ENCODE measurements at regions not wholly inside any gene's neighbourhood (a gene's known extent, or its start where the extent isn't known, plus 50 kb on each side); places are given as distances from the start of the nearest gene placed in this dataset.
"Not testable (repeated sequence)": the region's sequence is repeated elsewhere in the genome, so short reads cannot be mapped to it uniquely, and the experiment has no call there.

DNA sequence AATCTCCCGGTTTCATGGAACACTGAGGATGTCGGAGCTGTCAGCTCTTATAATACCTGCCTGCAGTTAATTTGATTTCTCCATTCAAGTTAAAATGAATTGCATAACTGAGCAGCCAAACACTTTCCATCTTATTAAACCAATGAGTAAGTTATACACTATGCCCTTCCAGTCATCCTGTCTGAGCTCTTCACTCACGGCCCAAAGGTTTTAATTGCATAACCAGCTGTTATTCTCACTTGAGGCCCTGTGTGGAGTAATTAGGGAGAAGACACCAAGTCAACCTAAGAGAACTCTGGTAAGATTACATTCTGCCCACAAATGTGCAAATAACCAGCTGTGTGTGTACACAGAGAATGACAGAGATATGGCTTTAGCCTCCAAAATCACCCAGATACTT, 303.5 kb downstream of the TBC1D4 start:
- no peak for DNase-seq (ENCODE audit: low read depth)

DNA sequence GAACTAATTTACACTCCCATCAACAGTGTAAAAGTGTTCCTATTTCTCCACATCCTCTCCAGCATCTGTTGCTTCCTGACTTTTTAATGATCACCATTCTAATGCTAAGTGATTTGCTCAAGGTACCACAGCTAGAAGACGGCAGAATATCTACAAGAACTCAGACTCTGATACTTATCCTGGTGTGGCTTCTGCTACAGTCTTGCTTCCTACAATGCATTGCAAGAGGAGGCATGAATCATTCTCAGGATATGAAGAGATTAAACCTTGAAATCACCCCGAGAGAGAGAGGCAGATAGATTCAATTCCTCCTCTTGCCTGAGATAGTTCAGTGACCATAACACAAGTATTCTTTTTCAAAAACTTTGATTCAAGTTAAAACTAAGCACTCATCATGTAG, 306.4 kb downstream of the TBC1D4 start:
- DNase-seq (ENCODE audit: low read depth) = no peak

DNA sequence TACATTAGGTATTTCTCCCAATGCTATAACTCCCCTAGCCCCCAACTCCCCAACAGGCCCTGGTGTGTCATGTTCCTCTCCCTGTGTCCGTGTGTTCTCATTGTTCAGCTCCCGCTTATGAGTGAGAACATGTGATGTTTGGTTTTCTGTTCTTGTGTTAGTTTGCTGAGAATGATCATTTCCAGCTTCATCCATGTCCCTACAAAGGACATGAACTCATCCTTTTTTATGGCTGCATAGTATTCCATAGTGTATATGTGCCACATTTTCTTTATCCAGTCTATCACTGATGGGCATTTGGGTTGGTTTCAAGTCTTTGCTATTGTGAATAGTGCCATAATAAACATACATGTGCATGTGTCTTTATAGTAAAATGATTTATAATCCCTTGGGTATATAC, 306.9 kb downstream of the TBC1D4 start:
- not testable (repeated sequence) for DNase-seq (ENCODE audit: low read depth)

DNA sequence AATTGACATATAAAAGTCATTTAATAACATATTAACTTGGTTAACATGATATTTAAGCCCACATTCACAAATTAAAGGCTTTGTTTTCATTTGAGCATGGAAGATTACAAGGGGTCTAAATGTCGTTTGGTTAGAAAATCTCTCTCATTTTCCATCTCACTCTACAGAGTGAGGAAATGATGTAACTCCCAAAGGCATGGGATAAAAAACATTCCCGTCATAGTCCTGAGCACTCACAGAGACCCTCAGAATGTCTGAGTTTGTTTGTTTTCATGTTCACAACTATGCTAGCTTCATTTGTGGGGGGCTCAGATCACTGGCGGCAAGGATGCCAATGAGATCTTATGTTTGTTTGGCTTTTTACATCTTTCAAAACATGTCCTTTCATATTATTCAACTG, 307.5 kb downstream of the TBC1D4 start:
- DNase-seq (ENCODE audit: low read depth) = no peak

DNA sequence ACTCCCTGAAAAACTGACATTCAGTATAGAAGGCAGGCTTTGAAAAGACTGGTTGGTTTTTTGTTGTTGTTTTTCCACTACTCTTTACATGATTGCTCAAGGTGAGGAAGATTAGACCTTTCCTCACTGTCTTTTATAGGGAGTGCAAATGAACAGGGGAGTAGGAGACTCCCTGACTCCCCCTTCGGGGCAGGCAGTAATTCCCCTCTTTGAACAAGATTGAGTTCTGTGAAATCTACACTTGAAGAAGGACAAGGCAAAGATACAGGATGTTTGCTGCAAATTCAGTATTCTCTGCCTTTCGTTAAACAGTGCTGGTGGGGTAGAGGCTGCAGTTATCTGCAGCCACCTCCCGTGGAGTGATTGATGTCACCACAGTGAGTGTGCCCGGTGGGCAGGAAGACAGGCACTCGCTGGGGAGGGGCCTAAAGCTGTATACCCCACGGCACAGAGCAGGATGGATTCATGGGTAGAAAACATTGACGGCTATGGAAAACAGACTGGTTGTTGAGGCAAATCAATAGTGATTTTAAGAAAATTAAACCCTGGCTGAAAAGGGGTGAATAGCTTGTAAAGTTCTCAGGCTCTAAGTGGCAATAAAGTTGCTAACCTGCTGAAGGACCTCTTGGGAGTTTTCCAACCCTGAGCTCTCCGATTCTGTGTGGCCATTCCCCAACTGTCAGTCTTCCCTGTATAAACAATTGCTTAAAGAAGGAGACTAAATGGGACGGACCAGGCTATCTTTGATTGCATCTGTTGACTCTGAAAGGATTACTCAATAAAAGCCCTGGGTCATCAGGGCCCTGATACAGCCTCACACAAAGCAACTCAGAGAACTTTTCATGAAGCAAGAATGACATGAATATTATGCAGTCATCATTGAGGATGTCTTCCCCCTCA, 308.3 kb downstream of the TBC1D4 start:
- no peak for DNase-seq (ENCODE audit: low read depth)

DNA sequence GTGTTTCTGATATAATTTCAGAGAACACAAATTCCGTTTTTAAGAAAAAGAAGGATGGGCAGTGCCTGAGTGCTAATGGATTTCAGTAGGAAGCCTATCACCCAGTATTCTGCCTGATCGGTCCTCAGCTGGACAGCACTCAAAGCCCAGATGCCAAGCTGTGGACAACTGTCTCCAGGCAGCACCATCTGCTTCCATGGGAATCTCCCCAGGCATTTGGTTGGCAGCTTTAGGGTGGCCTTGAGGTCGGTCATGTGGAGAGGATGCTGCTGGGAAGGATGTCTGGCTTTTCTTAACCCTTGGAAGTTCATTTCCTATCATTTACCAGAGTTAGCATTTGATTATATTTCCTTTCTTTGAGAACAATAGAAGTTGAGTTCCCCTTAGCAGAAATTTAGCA, 311.7 kb downstream of the TBC1D4 start:
- DNase-seq (ENCODE audit: low read depth) = no peak

DNA sequence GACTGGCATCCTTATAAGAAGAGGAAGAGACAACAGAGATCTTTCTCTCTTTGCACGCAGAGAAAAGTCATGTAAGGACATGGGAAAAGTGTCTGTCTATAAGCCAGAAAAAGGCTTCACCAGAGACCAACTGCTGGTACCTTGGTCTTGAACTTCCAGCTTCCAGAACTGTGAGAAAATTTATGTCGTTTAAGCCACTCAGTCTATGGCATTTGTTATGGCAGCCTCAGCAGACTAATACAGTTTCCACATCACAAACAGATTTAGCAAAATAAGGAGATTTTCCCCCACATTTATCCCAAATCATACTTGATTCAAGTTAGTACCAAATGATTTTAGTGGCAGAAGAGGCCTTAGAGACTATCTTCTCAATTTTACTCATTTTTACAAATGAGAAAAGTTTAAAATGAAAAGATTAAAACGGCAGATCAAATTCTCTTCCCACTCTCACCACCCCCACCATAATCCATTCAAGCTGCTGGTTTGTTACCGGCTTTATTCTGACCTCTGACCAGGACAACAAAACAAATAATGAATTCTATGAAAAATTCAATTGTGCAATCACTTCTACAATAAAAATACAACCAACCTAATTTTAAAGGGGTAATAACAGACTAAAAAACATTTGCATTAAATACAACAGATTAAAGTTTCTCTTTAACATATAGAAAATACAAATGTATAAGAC, 316.3 kb downstream of the TBC1D4 start:
- DNase-seq (ENCODE audit: low read depth) = no peak

DNA sequence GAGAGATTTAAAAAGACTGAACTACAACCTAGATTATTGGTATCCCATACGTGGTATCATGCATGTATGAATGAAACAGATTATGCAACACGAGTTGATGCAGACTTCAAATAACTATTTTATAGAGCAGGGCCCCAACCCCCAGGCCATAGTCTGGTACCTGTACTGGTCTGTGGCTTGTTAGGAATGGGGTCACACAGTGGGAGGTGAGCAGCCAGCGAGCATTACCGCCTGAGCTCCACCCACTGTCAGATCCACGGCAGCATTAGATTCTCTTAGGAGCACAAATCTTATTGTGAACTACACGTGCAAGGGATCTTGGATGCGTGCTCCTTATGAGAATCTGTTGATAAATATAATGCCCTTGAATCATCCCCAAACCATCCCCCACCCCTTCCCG, 320.2 kb downstream of the TBC1D4 start:
- DNase-seq (ENCODE audit: low read depth) = no peak

DNA sequence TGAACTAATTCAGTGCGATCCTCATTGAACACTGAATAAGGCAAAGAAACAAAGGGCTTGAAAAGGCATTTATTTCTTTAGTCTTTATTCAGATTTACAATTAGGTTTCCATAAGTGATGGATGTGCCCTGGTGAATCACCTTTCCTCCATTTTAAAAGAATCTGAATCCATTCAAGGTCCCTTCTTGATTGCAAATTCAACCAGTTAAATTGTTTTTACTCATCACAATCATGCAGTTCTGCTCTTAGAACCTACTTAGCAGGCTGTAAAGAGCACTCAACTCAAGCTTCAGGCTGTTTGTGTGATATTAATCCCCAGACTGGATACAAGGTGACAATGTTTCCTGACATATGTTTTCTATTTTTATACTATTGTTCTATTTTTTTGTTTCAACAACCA, 321.0 kb downstream of the TBC1D4 start:
- DNase-seq (ENCODE audit: low read depth) = no peak

DNA sequence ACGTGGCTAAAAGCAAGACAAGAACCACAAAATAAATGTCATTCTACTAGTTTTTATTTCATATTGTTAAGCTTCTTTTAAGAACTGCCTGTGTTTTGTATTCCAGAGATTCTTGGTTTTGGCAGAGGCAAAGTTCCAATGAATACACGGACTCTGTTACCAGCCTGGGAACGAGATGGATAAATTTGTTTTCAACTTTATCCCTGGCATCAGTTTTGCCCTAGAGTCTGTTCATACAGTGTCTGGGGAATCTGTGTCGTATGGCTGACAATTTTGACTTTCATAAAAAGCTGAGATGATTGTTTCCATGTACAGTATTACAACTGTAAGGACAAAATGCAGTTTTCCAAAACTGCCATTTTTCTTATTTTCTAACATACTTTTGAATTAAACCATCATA, 327.6 kb downstream of the TBC1D4 start:
- DNase-seq (ENCODE audit: low read depth) = no peak

DNA sequence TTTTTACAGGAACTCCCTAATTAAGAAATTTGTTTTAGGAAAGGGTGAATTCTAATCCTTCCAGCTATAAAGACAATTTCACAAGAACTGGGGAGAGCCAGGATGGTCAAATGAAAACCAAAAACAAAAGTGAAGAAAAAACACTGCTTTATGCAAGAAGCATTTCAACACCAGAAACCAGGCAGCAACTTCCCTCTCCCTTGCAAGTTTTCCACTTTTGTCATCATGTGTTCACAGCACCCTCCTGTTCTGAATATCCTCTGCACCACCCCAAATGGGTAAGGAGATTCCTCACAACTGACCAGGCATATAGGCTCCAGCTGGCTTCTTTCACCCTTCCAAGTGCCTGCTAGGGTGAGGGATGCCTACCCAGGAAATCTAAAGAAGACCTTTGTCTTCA, 328.1 kb downstream of the TBC1D4 start:
- no peak for DNase-seq (ENCODE audit: low read depth)

DNA sequence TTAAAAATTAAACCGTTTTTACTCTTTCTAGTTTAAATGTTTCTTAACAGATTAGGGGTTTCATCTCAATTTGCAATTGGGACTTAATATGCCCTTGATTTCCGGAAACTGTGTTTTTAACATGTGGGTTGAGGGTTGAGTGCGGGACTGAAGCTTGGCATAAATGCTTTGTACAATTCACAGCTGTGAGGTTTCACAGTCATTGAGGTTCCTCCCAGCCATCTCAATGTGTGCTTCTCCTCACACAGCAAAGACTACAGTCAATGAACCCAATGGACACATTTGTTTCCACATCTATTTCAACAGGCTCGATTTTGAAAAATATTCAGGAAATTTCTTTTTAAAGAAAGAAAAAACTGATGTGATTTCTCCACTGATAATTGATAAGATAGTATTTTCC, 328.6 kb downstream of the TBC1D4 start:
- no peak for DNase-seq (ENCODE audit: low read depth)

DNA sequence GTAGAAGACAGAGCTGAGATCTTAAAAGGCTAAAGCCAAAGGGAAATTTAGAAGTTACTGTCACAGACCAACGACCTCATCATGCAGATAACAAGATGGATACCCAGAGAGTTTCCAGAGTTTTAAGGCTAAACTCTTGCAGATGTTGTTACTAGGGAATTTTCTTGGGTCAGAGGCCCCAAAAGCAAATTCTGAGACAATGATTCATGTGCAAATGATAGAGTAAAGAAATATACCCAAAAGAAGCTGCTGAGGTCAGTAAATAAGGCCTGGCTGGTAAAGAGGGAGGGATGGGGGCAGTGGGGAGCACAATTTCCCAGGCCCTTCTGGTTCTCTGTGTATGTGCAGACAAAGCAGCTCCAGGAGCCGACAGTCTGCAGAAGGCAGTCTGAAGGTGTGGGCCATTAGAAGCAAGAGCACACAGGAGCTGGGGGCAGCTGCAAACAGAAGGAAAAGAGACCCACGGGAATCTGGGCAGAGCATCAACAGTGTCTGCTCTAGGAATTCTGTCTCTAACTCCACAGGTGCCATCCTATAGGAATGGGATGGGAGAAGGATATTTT, 330.8 kb downstream of the TBC1D4 start:
- no peak for DNase-seq (ENCODE audit: low read depth)

DNA sequence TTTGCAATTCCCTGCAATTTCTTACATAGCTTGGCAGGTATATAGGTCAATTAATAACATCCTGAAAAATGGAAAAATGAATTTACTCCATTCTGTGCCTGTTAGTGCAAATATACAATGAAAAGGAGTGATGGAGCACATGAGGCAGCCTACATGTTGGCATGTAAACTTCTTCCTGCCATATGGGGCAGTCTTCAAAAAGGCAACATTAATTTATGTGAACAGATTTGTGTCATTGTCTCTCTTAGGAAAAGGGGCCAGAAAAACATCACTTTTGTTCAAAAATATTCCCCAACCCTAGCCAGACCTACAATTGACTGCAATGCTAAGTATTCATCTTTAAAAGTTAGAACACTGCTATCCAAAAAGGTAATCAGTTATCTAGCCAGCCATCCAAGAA, 332.2 kb downstream of the TBC1D4 start:
- DNase-seq (ENCODE audit: low read depth) = no peak

DNA sequence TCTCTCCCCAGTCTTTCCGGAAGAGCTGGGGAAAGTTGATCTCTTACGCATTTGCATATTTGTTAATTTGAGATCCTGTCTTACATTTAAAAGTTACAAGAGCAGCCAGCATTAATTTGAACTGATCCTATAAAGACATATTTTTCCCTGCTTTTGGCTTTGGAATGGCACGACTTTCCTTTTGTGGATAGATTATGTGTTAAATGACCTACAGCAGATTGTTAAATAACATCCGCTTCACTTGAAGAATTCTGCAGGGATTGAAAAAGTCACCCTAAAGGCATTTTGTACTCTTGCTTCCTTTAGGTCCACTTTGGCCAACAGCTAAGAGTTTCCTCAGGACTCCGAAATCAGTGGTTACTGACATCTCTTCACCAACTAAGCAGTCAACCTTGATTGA, 334.0 kb downstream of the TBC1D4 start:
- DNase-seq (ENCODE audit: low read depth) = no peak

DNA sequence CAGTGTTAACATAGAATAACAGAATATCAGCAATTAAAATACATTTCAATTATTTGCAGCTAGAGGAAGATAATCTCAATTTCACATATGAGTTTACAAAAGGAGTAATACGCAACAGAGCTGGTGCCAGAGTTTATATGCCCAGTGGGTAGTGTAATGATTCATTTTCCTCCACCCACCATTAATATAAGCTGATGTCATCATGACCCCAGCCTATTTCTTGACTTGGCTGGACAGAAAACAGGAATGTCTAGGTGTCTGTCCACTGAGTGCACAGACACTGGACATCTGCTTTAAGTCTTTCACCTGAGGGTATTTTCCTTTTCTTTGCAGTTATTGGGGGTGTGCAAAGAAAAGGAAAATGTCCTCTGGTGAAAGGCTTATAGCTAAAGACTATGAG, 335.5 kb downstream of the TBC1D4 start:
- DNase-seq (ENCODE audit: low read depth) = no peak

DNA sequence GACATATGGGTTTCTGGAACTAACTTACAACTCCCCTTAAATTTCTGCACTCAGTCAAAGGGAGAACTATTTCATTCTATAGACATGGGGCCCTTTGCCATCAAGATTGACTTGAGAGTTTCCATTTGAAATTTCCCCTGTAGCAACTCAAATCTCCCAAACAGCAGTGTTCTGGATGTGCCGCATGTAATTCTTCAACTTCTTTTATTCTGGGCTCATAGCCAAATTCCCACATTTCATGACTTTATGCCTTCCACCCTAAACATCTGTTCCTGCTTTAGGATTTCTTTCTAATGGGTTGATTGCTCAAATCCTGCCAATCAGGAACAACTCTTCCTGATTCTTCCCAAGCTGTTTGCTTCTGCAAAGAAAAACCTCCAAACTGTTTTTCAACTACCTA, 336.0 kb downstream of the TBC1D4 start:
- no peak for DNase-seq (ENCODE audit: low read depth)

DNA sequence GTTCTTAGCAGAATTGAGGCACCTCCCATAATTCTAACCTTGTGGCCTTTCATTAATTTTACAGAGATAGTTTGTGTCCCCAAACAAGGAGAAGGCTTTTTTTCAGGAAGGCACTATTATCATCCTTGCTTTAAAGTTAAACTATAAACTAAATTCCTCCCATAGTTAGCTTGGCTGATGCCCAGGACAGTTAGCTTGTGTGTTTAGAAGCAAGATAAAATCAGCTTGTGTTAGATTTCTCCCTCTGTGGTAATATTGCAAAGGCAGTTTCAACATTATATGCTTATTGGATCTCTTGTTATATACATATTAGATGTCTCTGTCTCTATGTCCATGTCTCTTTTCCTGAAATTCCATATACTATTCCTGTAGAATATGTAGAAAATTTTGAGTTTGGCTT, 342.7 kb downstream of the TBC1D4 start:
- DNase-seq (ENCODE audit: low read depth) = no peak

DNA sequence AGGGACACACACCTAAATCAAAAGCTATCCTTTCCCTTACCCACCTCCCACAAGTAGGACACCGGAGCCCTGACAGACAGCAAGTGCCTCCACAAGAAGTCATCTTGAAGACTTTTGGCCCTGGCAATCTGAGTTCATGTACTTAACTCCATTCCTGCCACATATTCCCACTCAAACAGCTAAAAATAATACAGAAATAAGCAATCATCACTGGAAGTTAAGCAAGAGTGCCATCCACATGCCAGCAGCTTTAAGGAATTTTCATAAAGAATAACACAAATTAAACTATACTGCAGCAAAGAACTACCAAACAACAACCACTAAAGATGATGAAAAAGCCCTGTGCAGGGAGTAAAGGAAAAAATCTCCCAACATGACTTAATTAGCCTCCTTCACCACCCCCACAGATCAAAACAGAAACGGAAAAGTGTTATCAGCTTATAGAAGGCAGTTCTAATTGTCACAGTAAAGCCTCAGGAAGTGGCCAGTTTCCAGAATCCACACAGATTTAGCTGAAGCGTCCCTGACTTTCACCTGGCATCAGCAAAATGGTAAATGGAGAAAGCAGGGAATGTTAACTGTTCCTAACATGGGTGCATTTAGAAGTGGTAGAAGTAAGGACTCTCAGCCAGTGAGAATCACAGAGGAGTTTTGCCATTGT, 343.9 kb downstream of the TBC1D4 start:
- no peak for DNase-seq (ENCODE audit: low read depth)

DNA sequence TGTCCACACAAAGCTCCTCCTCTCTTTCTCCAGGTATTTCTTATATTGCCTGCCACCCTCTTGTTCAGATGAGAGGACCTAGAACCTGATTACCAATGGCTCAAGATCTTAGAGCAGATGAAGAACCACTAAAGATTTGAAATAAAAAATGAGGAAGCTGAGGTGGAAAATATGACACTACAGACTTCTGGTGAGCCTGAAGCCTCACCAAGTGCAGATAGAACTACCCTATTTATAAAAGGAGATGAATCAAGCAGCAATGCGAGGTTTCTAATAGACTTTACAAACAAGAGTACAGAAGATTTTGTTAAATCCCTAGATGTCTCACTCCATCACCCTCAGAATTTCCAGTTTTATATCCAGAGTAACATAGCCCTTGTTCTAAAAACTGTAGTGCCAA, 345.8 kb downstream of the TBC1D4 start:
- DNase-seq (ENCODE audit: low read depth) = no peak

DNA sequence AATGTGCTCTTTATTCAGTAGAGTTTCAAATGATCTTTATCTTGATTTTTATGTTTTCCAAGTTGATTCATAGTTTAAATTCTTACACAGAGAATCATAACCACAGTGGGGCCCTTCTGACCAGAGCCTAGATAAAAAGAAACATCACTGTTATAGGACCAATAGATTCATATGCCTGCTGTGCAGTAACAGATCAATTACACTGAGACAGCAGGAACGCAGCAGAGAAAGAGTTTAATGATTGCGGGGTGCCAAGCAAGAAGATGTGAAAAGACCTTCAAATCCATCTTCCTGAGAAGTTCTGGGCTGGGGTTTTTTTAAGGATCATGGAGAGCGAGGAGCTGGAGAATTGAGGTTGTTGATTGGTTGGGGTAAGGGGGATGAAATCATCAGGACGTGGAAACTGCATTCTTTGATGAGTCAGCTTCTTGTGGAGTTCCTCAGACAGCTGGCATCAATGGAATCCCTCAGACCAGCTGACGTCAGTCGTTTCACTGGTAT, 346.6 kb downstream of the TBC1D4 start:
- DNase-seq (ENCODE audit: low read depth) = no peak
